Body of pancreas (tissue), 4 donors: ENCODE measurements at regions not wholly inside any gene's neighbourhood (a gene's known extent, or its start where the extent isn't known, plus 50 kb on each side); places are given as distances from the start of the nearest gene placed in this dataset.
"Not testable (repeated sequence)": the region's sequence is repeated elsewhere in the genome, so short reads cannot be mapped to it uniquely, and the experiment has no call there.

Experiments used
- CTCF ChIP-seq, 7 experiments: fragments of 450-650 bp in 4 of 7; fragments of 200-600 bp in 3 of 7; sonication (generic) in 3 of 7; IDR thresholded peaks; one replicate each; pipeline ENCODE4 v1.5.1; 2016 to 2019; ENCODE audit warnings: antibody characterized with exemption in 7 of 7
- POLR2A ChIP-seq, 3 donors: fragments of 450-650 bp; IDR thresholded peaks; one replicate each; pipeline ENCODE4 v1.6.1; 2016; ENCODE audit warnings: antibody characterized with exemption in 3 of 3, mild to moderate bottlenecking in 2 of 3

- TF ChIP-seq CTCF, POLR2A (IDR thresholded peaks at IDR 0.05): not testable (repeated sequence)
Observed at GRCh38 chr3:125779918-125780317, 184.6 kb upstream of the OSBPL11 start.
